GM19438 (cell line): ENCODE measurements at regions not wholly inside any gene's neighbourhood (a gene's known extent, or its start where the extent isn't known, plus 50 kb on each side); places are given as distances from the start of the nearest gene placed in this dataset.

Experiments used
- ATAC-seq: cut with Tn5 transposase; IDR thresholded peaks from one replicate; pipeline ENCODE4 v1.9.1; 2021; ENCODE audit warnings: low read depth; ENCODE audit not compliant: unreplicated experiment

DNA sequence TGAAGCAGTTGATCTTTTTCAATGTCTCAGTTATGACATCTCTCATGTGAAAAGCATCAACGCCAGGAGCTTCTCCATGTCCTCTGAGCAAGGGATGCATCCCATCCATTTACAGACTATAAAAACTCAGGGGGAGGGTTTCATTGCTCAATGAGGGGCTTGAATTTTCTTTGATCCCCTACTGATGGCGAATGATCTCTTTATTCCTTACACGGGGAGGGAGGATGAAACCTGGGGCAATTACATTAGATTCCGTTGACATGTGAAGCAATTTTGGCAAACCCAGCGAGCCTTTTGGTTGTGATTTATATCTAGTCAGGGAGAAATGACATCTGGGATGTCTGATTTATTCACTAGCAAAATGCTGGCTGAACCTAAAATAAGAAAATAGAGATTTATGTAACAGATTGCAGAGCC lies 268.9 kb downstream of the HIVEP2 start:
- no peak for ATAC-seq

DNA sequence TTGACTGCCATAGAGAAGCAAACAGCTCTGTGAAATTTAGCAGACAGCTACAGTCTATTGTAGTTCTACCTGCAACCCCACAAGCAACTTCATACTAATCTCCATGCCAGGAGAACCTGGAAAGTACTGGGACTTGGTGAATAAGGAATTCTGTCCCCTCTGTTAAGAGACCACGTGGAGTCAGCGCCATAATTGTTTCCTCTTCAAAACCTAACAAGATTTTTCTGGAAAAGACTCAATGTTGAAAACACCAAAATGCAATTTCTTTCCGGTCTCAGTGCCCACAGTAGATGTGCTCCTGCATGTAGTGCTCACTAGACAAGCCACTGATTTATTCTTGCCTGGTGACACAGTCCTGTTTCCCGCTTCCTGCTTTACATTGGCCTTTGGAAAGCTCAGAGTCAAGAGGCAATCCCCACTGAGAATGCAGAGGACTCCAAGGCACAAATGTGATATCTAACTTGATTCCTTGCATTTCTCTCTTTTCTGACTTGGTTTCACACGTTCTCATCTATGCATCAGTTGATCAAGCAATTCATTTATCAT lies 268.3 kb downstream of the HIVEP2 start:
- no peak for ATAC-seq

GRCh38 chr6:142679907-142680700 lies 264.9 kb downstream of the HIVEP2 start:
- no peak for ATAC-seq

DNA sequence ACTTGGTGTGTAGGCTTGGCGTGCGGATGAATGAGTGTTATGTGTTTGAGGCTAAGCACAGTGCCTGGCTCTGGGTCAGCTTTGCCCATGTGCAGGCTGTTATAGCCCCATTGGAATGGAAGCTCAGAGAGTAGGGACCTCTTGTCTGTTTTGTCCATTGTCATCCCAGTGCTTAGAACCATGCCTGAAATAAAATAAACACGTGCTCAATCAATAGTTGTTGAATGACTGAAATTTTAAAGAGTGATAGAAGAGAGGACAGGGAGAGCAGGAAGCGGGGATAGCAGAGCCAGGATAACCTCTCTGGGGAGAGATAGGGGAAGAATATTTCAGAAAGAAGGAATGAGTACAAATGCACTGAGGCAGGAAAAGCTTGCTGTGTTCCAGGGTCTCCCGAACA lies 263.9 kb downstream of the HIVEP2 start:
- no peak for ATAC-seq

GRCh38 chr6:142682985-142683384 lies 262.0 kb downstream of the HIVEP2 start:
- ATAC-seq, result no peak

- ATAC-seq, result no peak
Measured at GRCh38 chr6:142683714-142684141, 261.2 kb downstream of the HIVEP2 start.

DNA sequence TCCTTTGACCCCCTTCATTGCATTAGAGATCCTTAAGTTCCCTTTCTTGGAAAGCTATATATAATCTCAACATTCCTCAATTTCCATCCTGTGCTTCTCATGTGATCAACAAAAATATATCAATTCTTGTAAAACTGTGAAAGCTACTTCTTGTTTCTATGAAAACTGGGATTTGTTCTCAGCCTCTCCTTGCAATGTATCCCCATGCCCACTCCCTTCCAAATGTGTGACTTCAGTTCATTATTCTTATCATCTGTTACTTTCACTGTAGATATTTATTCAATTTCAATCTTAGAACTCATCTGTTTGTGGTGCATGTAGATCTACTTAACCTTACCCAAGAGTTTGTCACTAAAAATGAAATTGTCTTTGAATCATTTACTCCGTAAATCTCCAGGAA lies 260.6 kb downstream of the HIVEP2 start:
- no peak for ATAC-seq

DNA sequence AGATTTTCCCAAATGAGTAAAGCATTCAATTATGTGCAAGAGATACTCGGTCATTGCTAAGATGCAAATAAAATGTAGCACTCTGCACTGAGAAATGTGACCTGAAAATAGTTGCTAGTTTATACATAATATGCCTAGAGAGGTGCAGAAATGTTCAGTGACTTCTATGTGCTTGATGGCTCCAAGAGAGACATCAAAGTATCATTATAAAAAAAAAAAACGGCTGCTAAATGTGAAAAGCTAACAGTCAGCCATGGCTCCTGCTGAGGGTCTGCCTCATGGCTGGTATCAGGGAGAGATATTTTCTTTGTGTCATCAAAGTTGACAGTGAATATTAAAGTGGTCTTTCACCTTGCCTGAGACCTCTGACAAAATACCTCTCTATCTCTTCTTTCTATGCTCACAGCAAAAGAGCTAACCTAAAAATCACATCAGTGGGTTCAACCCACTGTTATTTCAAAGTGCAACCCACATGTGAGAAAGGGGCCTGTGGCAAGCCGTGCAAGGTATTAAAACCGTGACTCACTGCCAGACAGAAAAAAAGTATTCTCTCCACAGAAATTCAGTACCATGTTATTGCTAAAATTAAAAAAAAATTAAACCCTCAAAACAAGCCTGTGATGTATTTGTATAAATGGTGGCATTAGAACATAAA lies 259.0 kb downstream of the HIVEP2 start:
- no peak for ATAC-seq

DNA sequence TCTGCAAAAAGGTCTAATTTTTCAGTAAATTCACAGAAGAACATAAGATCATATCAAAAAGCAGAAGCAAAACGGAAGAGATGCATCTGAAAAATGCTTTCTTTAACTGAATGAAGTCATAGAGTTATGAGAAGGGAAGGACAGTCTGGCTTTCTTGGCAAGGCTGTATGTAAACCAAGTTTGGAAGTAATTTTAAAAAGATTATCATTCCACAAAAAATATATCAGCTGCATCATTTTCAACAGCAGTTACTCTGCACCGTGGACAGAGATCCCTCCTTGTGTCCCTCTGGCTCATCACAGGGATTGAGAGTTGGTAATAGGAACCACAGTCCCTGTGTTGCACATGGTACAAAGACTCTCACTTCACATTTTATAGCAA lies 258.5 kb downstream of the HIVEP2 start:
- no peak for ATAC-seq

DNA sequence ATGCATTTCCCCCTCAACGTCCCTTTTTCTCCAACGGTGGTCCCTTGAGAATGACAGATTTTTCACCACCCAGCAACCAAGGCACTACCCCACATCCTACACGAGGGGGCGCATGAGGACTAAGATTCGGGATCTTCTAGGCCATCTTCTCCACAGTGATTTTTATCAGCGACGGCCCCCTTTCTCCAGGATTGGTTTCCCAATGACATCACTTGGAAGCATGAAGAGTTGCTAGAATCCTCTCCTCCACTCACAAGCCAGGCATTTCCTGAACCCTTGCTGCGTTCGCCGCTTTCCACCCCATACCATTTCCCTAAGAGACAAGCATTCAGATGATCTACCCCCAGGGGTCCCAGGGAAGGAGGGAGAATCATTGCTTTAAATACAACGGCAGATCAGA lies 252.0 kb downstream of the HIVEP2 start:
- no peak for ATAC-seq

- ATAC-seq, result no peak
Measured at GRCh38 chr6:142693441-142693840, 251.5 kb downstream of the HIVEP2 start.

GRCh38 chr6:142694054-142694453 lies 250.9 kb downstream of the HIVEP2 start:
- ATAC-seq, result no peak

GRCh38 chr6:142695016-142695415 lies 250.0 kb downstream of the HIVEP2 start:
- ATAC-seq, result no peak

DNA sequence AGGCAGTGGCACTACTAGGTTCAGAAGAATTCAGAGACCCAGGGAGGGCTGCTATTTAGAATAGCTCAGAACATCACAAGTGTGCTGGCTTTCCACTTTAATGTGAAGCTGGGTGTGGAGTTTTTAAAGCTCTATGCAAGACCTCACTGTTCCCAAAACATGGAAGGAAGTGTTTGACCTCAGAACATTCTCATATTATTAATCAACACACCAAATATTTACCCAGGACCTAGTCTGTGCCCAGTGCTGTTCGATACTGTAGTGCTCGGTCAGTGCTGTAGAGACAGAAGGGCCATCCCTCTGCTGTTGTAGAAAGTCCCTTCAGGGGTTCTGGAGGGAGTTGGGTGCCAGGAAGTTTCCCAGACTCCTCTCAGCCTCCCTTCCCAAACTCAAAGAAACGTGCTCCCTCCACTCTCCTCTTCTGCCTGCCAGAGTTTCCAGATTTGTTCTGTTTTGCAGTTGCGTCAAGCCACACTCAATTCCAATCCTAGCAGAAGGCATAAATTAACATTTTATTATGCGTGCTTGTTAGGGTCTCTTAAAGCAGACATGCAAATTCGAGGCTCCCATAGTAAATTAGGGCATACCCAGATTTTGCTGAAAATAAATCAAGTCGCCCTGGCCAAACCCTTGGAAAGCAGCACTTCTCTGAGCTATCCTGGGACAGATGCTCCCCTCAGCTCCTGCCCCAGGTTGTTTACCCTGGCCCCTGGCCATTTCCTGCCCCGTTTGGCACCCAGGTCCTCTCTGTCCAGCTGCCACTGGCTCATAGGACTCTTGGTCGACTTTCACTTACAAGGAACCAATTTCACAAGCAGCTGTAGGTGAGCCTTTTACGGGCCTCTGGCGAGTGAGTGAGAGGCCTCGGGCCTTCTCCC lies 248.6 kb downstream of the HIVEP2 start:
- ATAC-seq, result no peak

GRCh38 chr6:142697001-142697335 lies 248.0 kb downstream of the HIVEP2 start:
- ATAC-seq, result no peak

- ATAC-seq, result no peak
Measured at GRCh38 chr6:142697922-142698321, 247.1 kb downstream of the HIVEP2 start.

DNA sequence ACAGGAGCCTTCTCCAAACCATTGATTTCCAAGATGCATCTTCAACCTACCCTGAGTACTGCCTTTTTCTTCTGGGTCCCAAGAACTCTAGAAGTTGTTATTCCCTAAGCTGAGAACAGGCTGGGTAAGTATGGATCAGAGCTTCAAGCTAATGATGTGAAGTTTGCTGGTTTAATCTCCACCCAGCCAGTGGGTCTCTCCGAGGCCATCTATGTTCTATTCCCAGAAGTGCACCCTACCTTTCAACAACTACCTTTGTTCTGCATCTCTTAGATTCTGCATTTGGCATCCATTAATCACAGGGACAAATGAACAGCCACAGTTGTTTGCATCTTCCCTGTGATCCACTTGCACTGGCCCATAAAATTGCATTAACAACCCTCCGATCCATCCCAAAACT lies 246.2 kb downstream of the HIVEP2 start:
- no peak for ATAC-seq

DNA sequence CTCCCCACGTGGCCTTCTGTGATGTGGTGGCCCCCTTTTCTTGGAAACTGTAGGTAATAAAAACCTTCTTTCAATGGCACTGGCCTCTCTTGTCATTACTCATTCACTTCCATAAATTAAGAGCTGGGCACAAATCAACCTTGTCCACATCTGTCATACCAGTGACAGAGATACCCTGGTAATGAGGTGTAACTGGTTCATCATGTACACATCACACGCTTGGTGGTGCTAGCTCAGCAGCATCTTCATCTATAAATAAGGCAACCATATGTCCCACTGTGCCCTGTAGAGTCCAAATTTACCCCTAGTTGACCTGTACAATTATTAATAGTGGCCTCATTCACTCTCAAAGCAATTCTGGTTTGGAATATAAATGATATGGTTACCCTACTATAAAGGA lies 245.6 kb downstream of the HIVEP2 start:
- no peak for ATAC-seq

DNA sequence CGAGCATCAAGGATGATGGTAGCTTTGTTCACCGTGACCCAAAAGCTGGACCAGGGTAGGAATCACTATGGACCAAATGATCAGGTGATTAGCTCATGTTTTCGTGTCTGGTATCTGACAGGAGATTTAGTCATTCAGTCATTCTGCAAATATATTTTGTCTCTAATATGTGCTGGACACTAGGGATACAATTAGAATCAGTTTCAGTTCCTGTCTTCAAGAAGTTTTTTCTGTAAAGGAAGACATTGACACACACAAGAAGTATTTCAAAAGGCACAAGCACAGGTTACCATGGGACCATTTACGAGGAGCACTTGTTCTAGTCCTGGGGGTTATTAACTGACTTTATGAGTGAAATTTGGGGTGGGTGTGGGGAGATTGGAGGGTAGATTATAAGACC lies 244.9 kb downstream of the HIVEP2 start:
- ATAC-seq, result no peak

- ATAC-seq, result no peak
Measured at GRCh38 chr6:142700671-142701312, 244.2 kb downstream of the HIVEP2 start.
